GM11168 (cell line): ENCODE measurements at regions not wholly inside any gene's neighbourhood (a gene's known extent, or its start where the extent isn't known, plus 50 kb on each side); places are given as distances from the start of the nearest gene placed in this dataset.

Experiments used
- in situ Hi-C: fragments of 300-500 bp; cut with MboI; formaldehyde crosslinking; loops from one replicate; pipeline ENCODE4 v1.12.0; 2022; ENCODE audit warnings: low sequenced_read_pairs; ENCODE audit not compliant: unreplicated experiment

DNA sequence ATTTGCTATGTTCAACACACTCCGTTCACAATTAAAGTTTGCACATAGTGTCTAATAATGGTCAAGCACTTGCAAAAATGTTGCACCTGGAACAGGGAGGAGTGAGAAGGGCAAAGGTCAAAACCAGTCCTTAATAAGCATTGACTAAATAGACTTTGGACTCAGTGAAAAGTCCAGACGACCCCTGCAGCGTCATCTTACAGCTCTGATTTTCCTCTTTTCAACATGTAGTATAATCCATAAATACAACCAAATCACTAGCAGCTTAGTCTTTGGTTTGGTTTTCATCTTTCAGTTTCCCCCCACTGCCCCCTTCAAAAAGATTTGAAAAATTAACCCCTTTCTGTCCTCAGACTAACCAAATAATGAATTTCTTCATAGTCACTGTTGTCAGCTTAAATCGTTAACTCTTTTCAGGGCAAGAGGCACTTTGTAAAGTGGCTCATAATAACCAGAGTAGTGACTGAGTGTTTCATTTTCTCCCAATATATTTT is 290.3 kb downstream of the PTPRC start:
- in situ Hi-C loops: no loop called here

DNA sequence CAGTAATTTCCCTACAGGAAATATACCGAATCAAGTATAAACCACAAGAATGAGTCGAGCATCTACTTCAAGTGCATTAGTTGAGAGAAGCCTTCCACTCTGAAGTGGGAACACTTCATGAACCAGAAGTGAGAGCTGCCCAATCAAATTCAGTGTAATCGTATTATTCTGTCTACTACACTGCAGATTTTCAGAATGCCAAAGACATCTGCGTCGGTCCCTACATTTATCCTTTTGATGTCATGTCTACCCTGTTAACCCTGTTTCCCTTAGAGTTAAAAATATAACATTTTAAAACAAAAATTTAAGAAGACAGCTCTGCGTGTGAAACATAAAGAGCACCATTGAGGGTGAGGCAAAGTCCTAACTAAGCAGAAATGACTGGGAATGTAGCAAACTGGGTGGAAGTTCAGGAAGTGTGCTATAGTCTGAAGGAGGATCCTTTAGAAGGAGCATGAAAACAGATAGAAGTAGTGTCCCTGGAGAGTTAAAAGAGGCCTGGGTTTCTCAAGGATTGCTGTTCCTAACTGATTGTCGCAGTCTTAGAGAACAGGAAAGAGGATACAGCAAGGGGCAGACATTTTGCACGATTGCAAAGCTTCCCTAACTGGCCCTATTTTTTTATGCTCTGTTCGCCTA is 291.2 kb downstream of the PTPRC start:
- in situ Hi-C loops: no loop called here

DNA sequence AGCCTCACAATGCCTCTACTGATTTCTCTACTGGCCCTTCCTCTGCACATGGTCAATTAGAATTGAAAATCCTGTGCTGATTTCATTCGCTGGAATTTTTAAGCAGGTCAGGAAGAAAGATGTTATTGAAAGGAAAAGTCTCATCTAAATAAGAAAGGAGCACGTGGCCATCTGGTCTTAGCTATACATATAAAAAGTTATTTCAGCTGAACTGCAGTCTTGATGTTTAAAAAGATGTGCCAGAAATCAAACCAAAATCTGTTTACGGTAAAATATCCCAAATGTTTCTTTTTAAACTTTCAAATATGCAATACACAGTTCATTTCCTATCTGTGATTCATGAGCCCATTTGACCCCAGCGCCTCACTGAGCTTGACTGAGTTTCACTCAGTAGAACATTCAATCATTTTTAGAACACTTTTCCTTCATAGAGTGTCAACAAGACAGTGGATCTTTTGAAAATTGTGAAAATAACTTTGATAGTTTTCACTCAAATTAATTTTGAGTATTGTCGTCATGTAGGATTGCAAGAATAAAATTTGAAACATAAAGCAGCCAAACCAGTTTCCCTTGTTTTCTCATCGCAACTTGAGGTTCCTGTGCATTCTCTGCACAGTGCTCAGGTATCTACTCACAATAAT is 293.6 kb downstream of the PTPRC start:
- in situ Hi-C loops: no loop called here

DNA sequence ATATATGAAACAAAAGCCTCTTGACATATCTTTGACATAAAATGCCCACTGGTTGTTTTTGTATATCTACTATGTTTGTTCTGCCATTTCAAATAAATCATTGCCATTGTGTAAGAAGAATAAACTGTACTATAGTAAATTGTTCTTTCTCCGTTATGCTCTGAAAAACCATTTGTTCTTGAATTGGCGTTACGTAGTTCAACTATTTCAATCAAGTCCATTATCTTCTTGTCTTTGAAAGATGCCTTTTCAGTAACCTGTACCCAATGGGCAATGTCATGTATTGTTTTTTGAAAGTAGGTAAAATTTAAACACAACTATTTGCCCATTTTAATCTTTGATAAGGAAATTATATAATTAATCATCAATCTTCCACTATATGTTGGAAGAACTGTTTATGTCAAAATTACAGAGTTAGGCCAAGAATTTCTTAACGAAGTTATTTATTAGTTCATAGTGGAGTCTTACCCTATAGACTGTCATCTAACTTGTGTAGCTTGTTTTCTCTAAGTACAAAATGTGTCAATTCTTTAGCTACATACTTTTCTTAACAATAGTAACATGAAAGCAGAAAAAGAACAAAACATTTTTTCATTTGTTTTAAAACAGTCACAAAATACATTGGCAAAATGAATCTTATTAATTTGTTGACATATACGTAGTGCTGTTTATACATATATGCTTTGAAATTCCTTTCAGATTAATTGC is 294.8 kb downstream of the PTPRC start:
- in situ Hi-C loops: no loop called here

DNA sequence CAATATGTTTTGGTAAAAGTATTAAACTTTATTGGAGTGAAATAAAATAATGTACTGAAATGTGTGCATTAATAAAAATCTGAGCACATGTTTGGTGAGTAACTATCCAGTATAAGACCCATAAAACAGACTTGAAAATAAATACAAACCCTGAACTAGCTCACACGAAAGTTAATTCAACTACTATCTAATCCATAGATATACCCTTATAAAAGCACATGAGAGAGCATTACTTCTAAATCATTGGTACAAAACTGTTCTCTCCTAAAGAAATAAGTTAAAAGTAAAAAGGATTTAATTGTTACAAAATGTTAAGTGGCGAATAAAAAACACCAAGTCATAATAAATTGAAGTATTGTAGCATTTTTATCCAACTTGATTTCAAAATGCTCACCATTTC is 295.6 kb downstream of the PTPRC start:
- in situ Hi-C loops: no loop called here

DNA sequence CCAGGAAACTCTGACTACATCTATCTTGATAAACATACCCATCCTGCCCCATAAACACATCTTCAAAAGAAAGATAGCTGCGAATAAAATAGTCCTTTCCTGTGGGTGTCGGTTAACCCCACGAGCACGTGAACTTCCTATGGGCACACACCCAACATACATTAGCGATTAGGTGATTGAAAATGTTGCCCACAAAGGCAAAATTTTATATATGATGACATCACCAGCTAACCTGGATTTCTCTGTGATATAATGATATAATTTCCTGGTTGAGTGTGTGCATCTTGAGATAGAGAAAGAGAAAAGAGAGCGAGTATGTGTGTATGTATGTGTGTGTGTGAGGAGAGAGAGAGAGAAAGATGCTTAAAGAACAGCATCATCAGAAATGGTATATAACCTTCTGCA is 296.1 kb downstream of the PTPRC start:
- in situ Hi-C loops: no loop called here

DNA sequence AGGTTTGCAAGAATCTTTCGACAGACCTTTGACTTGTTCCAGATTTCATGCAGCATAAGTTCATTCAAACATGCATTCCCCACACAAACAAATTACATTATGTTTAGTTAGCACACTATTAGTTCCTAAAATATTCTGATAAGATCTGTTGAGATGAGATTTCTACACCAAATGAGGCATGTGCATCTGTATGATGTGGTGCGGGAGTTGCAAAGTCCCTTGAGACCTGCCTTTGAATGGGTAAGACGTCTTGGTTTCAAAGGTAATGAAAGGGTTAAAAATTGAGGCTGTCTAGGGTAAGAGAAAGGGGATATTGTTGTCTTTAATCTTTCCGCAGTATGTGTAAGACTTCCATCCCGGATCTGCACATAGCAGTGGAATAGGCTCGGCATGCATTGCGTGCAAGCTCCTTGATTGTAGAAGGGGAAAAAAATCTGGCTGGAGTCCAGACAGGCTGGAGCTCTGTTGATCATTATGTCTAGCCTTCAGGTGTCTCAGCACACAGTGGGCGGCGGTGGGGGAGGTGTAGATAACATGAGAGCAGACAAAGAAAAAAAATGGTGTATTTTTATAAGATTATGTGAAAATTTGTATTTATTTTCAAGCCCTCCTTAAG is 296.6 kb downstream of the PTPRC start:
- in situ Hi-C loops: no loop called here

DNA sequence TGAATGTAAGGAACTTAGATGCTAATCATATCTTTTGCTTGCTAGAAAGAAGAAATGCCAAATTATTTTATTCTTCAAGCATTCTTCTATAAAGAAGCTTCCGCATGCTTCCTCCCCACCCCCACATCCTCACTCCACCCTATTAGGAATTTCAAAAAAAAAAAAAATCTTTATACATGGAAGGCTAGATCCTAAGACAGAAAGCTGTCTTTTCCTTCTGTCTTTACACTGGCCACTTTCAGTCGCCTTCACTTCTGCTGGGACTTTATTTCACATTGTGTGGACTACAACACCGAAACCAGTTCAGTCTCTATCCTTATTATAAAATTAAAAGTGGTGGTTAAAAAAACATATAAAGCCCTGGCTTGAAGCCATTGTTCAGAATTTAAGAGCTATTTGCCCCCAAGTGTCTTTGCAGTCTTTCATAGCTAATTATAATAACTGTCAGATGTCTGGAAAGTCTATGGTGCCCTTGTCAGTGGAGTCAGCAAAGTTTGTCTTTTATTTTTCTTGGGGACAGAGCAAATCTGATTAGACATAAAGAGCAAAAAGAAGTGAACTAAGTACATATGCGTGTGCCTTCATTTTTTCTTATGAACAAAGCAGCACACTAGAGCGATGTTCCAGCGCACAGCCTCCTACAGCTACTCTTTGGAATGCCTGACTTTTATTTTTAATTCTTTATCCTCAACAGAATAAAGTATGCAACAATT is 297.7 kb downstream of the PTPRC start:
- in situ Hi-C loops: no loop called here

DNA sequence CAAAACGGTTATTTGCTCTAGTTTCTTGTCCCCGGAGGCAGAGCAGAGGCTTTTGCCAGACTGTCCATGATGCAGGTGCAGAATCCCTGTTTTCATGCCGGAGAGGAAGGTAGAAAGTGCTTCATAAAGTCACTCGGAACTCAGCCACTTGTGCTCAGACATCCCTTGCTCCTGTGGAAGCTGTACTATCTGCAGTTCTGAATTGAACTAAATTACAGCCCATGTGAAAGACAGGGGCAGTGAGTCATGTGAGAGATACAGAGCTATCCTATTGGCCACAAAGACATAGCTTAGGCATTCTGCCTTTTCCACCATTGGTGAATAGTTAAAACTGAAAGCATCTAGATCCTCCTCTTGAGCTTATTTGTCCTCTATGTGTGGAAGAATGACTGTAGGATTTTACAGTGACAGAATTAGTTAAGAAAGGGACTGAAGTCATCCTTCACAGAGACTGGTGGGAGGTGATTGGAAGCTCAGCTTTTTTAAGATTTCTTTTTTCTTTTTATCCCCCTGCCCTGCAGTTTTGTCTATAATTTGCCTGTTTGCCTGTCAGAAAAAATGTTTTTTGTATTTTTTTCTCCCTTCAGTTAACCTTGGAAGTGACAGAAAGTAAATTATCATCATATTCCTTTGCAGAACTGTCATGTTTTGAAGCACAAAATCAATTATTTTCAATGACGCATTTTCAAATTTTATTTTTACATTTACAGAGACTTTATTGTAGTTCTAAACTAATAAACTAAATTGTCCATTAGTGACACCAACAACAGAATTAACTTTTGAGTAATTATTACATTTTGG is 298.6 kb downstream of the PTPRC start:
- in situ Hi-C loops: no loop called here

DNA sequence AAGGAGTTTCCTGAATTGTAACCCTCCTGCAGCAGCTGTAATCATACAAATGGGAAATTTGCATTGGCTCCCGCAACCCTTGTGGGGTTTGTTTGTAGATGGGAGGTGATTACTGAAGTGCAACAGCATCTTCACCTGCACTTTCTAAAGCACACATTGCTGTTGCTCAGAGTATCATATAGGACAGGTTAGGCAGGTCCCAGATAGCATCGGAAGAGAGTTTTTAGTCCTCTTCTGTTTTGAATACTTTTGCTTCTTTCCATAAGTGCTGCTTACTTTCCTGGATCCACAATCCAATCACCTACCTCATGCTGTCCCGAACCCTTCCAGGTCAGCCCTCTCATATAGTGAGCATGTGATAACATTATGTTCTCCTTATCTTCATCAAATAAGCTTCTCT is 300.4 kb downstream of the PTPRC start:
- in situ Hi-C loops: no loop called here

DNA sequence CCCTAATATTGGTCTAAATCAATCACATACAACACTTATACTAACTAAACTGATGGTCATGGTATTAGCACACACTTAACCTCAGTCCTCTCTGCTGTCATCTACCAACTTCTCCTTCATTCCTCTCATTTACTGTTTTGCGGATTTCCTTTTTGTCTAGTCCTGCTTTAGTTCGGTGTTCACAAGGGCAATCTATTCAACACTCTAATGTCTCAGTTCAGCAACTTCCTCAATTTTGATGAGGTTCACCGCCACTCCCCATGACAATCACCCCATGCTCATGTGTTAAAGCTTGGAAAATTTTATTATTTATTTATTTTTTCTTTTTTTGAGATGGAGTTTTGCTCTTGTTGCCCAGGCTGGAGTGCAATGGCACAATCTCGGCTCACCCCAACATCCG is 301.1 kb downstream of the PTPRC start:
- in situ Hi-C loops: no loop called here

DNA sequence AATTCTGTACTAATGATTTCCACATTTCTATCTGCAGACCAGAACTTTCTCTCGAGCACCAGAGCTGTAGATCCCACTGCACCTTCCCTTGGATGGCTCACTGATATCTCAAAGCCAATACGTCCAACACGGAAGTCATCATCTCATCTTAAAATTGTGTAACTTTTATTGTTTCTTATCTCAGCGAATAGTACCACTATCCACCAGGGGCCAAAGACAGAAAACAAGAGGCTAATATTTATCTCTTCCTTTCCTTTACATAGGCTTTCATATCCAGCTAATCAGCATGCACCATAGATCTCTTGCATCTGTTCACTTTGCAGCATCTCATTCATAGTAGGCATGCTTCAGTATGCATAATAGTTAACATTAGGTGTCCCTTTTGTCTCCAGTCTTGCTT is 303.6 kb downstream of the PTPRC start:
- in situ Hi-C loops: no loop called here

DNA sequence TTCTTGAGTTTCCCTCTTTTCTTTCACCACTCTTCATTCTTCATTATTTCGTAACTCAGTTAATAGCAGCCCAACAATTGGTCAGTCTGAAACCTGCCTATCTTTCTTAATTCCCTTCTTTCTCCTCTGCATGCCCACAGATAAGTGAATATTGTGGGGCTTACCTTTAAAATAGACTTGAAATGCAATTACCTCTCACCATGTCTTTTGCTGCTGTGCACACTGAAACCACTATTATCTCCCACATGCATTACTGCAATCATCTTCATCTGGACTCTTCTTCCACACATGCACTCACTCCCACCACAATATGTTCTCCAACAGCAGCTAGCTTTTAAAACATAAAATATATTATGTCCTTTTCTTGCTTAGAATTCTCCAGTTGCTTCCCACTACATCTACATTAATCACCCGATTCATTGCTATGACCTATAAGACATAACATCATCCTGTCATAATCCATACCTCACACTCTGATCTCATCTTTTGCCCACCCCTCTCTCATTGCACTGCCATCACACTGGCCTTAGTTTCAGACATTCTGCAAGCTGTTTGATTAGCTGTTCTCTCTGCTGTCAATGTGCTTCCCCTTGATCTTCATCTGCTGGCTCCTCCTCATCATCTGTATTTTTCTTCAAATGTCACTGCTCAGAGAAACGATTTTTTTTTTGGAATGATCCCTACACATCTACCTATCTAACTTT is 304.8 kb downstream of the PTPRC start:
- in situ Hi-C loops: no loop called here

DNA sequence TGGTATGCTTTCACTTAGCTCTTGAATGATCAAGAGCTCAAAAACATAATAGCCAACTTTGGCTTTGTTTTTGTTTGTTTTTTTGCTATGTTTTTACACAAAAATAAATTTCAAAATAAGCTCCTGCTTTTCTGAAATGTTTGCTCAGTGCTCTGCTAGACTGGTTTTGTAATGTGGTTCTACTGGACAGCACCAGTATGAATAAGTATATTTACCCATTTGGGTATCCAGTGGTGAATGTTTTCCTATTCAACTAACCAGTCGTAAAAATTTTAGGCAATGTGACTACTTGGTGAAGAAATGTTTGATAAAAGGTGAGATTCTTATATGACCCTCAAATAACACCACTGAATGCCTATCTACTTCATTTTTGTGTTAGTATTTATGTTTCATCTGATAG is 308.6 kb downstream of the PTPRC start:
- in situ Hi-C loops: no loop called here

DNA sequence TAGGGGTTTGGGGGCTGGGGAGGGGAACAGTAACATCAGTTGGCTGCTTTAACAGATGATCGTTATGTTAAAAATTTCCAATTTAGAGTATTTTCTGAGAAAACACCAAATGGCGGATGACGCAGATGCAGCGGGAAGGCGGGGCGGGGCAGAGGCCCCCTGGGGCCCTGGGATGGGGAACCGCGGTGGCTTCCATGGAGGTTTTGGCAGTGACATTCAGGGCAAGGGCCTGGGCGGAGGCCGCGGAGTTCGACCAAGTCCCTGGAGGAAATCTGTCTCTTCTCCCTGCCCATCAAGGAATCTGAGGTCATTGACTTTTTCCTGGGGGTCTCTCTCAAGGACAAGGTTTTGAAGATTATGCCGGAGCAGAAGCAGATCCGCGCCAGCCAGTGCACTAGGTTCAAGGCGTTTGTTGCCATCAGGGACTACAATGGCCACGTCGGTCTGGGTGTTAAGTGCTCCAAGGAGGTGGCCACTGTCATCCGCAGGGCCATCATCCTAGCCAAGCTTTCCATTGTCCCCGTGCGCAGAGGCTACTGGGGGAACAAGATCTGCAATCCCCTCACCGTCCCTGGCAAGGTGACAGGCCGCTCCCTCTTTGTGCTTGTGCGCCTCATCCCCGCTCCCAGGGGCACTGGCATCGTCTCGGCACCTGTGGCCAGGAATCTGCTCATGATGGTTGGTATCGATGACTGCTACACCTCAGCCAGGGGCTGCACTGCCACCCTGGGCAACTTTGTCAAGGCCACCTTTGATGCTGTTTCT is 310.2 kb downstream of the PTPRC start:
- in situ Hi-C loops: no loop called here

DNA sequence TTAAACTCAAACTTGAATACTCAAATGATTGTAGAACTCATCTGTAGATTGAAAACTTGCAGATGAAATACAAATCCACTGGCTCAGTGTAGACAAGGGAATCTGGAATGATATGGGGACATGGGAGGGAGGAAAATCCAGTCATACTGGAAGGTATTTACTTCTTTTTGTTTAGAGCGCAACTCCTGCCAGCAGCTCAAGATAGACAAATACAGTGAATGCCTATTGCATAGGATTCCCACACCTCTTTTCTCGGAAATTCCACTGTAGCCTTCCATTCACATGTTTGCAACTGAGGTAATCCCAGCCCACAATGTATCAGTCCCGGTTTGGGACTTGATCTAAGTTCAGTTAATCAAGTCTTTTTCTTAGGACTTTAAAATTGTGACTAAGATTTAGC is 311.2 kb downstream of the PTPRC start:
- in situ Hi-C loops: no loop called here

DNA sequence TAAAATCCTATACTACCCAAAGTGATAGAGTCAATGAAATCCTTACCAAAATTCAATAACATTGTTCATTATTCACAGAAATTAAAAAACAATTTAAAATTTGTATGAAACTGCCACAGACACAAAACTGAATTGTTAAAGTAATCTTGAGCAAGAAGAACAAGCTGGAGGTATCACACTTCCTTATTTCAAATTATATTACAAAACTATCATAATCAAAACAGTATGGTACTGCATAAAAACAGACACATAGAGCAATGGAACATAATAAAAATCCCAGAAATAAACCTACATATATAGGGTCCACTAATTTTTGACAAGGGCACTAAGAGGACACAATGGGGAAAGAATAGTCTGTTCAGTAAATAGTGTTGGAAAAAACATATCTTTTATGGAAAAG is 316.2 kb downstream of the PTPRC start:
- in situ Hi-C loops: no loop called here

DNA sequence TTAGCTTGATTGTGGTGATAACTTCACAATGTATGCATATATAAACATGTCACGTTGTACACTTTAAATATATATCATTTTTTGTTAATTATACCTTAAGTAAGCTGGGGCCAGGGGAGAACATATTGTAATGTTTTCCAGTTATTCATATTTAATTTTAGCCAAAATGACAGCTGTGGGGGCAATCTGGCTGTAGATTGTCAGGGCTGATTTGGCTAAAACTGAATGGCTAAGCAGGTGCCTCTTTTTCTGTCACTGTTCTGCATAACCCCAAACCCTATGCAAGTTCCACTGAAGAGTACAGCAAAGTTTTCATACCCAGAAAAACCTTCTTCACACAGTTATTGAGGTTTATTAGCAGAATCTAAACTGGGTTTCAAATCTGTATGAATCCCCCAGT is 318.2 kb downstream of the PTPRC start:
- in situ Hi-C loops: no loop called here
